NT2/D1 (cell line): ENCODE measurements at regions not wholly inside any gene's neighbourhood (a gene's known extent, or its start where the extent isn't known, plus 50 kb on each side); places are given as distances from the start of the nearest gene placed in this dataset.

Experiments used
- YY1 ChIP-seq: IDR thresholded peaks from 2 replicates; pipeline ENCODE4 v1.6.1; 2011; ENCODE audit not compliant: insufficient read length, insufficient read depth
- ZNF274 ChIP-seq: IDR thresholded peaks from 2 replicates; pipeline ENCODE4 v1.6.1; 2011; ENCODE audit warnings: mild to moderate bottlenecking, low read depth, low read length

GRCh38 chr5:167961731-167962130 lies 329.7 kb upstream of the WWC1 start:
- TF ChIP-seq YY1 = no peak
- no peak for TF ChIP-seq ZNF274
